ENCODE measurements at regions not wholly inside any gene's neighbourhood (a gene's known extent, or its start where the extent isn't known, plus 50 kb on each side); places are given as distances from the start of the nearest gene placed in this dataset.
A peak's percentile ranks its signal among the peaks of the same experiment; 100 is the strongest.
"Not testable (repeated sequence)": the region's sequence is repeated elsewhere in the genome, so short reads cannot be mapped to it uniquely, and the experiment has no call there.

DNA sequence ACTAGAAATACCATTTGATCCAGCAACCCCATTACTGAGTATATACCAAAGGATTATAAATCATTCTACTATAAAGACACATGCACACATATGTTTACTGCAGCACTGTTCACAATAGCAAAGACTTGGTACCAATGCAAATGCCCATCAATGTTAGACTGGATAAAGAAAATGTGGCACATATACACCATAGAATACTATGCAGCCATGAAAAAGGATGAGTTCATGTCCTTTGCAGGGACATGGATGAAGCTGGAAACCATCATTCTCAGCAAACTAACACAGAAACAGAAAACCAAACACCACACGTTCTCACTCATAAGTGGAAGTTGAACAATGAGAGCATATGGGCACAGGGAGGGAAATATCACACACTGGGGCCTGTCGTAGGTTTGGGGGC, 106.0 kb downstream of the SPATA18 start:
- not testable (repeated sequence) for H3K4me1 ChIP-seq; DNase-seq (ENCODE audit: low spot score in 2 of 2); H3K27me3 ChIP-seq; H3K9me3 ChIP-seq; H3K4me3 ChIP-seq; H3K36me3 ChIP-seq; H3K27ac ChIP-seq
- WGBS = 82% methylated on average over 2 of the region's 2 CpGs

- TF ChIP-seq EP300 (IDR thresholded peaks at IDR 0.05) = no peak
- no peak for TF ChIP-seq POLR2A (IDR thresholded peaks at IDR 0.05)
- no peak for TF ChIP-seq POLR2AphosphoS5 (IDR thresholded peaks at IDR 0.05)
- no peak for TF ChIP-seq CTCF (IDR thresholded peaks at IDR 0.05)
- Histone ChIP-seq H3K9me3 (no peaks in the 10 kb centered on the region), H3K4me3 (no peak overlapping the region), H3K27me3 (no peaks in the 10 kb centered on the region), H3K4me1 (no peaks in the 10 kb centered on the region), H3K36me3 (no peaks in the 10 kb centered on the region), H3K27ac (peak overlapping the region; percentile 10)
- 35% methylated on average over 4 of the region's 4 CpGs for WGBS
- DNase-seq (ENCODE audit: low spot score in 2 of 2) = no peak
These were observed 106.7 kb downstream of the SPATA18 start for GRCh38 chr4:52157641-52158316.

- H3K9me3 ChIP-seq = no peaks in the 10 kb centered on the region
- no peaks in the 10 kb centered on the region for H3K4me1 ChIP-seq
- no peaks in the 10 kb centered on the region for H3K27me3 ChIP-seq
- TF ChIP-seq EP300 (IDR thresholded peaks at IDR 0.05) (no peak), POLR2AphosphoS5 (IDR thresholded peaks at IDR 0.05) (no peak), CTCF (IDR thresholded peaks at IDR 0.05) (no peak), POLR2A (IDR thresholded peaks at IDR 0.05) (no peak)
- H3K27ac ChIP-seq = no peak overlapping the region
- H3K36me3 ChIP-seq = no peaks in the 10 kb centered on the region
- no peak overlapping the region for H3K4me3 ChIP-seq
- WGBS = 45% methylated on average over 4 of the region's 4 CpGs
- no peak for DNase-seq (ENCODE audit: low spot score in 2 of 2)
These were observed 109.8 kb downstream of the SPATA18 start for GRCh38 chr4:52160859-52161258.

DNA sequence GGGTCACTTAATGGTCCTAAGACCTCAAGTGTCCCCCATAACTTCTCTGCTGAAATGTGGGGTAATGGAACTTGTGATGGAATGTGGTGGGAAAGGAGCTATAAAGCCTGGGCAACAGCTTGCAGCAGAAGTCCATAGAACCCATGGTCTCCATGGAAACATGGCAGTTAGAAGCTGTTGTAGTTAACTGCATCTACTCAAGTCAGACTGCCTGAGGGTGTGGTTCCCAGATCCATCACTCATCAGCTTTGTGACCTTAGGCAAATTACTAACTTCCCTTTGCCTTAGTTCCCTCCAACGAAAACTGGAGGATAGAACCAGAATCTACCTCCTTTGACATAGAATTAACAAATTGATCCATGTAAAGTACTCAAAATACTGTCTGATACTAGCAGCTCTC, 113.0 kb downstream of the SPATA18 start:
- H3K9me3 ChIP-seq = no peaks in the 10 kb centered on the region
- WGBS = 53% methylated on average over 1 of the region's 1 CpG
- TF ChIP-seq POLR2A (IDR thresholded peaks at IDR 0.05) (no peak), EP300 (IDR thresholded peaks at IDR 0.05) (no peak), CTCF (IDR thresholded peaks at IDR 0.05) (no peak), POLR2AphosphoS5 (IDR thresholded peaks at IDR 0.05) (no peak)
- no peaks in the 10 kb centered on the region for H3K4me1 ChIP-seq
- H3K27me3 ChIP-seq = no peaks in the 10 kb centered on the region
- no peaks in the 10 kb centered on the region for H3K36me3 ChIP-seq
- DNase-seq (ENCODE audit: low spot score in 2 of 2) = no peak
- H3K27ac ChIP-seq = no peak overlapping the region
- no peak overlapping the region for H3K4me3 ChIP-seq

GRCh38 chr4:52172166-52172565, 121.1 kb downstream of the SPATA18 start:
- no peak overlapping the region for H3K4me3 ChIP-seq
- H3K36me3 ChIP-seq = no peaks in the 10 kb centered on the region
- DNase-seq (ENCODE audit: low spot score in 2 of 2) = no peak
- no peaks in the 10 kb centered on the region for H3K27me3 ChIP-seq
- peaks cover 10% of the 10 kb centered on the region for H3K4me1 ChIP-seq
- no peaks in the 10 kb centered on the region for H3K9me3 ChIP-seq
- WGBS = 86% methylated on average over 1 of the region's 1 CpG
- no peak overlapping the region for H3K27ac ChIP-seq
- no peak for TF ChIP-seq EP300 (IDR thresholded peaks at IDR 0.05)
- no peak for TF ChIP-seq POLR2A (IDR thresholded peaks at IDR 0.05)
- no peak for TF ChIP-seq CTCF (IDR thresholded peaks at IDR 0.05)
- TF ChIP-seq POLR2AphosphoS5 (IDR thresholded peaks at IDR 0.05) = no peak

Measured in suprapubic skin (tissue), 4 donors.